SK-N-SH treated with all-trans-retinoic acid at 6 μM for 48 hours (cell line): ENCODE measurements at regions not wholly inside any gene's neighbourhood (a gene's known extent, or its start where the extent isn't known, plus 50 kb on each side); places are given as distances from the start of the nearest gene placed in this dataset.

Source experiments
- ATAC-seq: fragments of 200-7000 bp; cut with Tn5 transposase; 3 replicates; pipeline ENCODE4 v1.9.1; 2020; ENCODE audit warnings: mild to moderate bottlenecking, moderate library complexity
- ARNTL ChIP-seq: fragments of 450-650 bp; formaldehyde crosslinking; IDR thresholded peaks from 2 replicates; pipeline ENCODE4 v1.5.0; 2020; ENCODE audit warnings: low read depth, mild to moderate bottlenecking, moderate library complexity, borderline replicate concordance
- CREB5 ChIP-seq: fragments of 250-450 bp; sonication (Bioruptor Pico); IDR thresholded peaks from 2 replicates; pipeline ENCODE4 v1.5.1; 2020; ENCODE audit warnings: low read depth, mild to moderate bottlenecking, moderate library complexity
- CSRNP3 ChIP-seq: fragments of 250-450 bp; sonication (Bioruptor Pico); IDR thresholded peaks from 2 replicates; pipeline ENCODE4 v1.5.1; 2021; ENCODE audit warnings: mild to moderate bottlenecking, moderate library complexity
- ESRRG ChIP-seq: fragments of 250-450 bp; sonication (Bioruptor Pico); IDR thresholded peaks from 2 replicates; pipeline ENCODE4 v1.6.1; 2021; ENCODE audit warnings: mild to moderate bottlenecking
- OSR1 ChIP-seq: fragments of 250-450 bp; sonication (Bioruptor Pico); IDR thresholded peaks from 2 replicates; pipeline ENCODE4 v1.8.0; 2022; ENCODE audit warnings: moderate library complexity, mild to moderate bottlenecking, inconsistent platforms
- PATZ1 ChIP-seq: fragments of 250-450 bp; sonication (Bioruptor Pico); IDR thresholded peaks from 2 replicates; pipeline ENCODE4 v1.8.0; 2020; ENCODE audit warnings: mild to moderate bottlenecking, moderate library complexity, borderline replicate concordance
- PPARA ChIP-seq: fragments of 250-450 bp; sonication (Bioruptor Pico); IDR thresholded peaks from 2 replicates; pipeline ENCODE4 v1.5.0; 2020; ENCODE audit warnings: mild to moderate bottlenecking, borderline replicate concordance
- RARB ChIP-seq: fragments of 250-450 bp; sonication (Bioruptor Pico); IDR thresholded peaks from 2 replicates; pipeline ENCODE4 v1.8.0; 2021; ENCODE audit warnings: mild to moderate bottlenecking, moderate library complexity
- SNAI2 ChIP-seq: fragments of 250-450 bp; sonication (Bioruptor Pico); IDR thresholded peaks from 2 replicates; pipeline ENCODE4 v1.5.0; 2020; ENCODE audit warnings: mild to moderate bottlenecking, moderate library complexity
- TCF4 ChIP-seq: fragments of 250-450 bp; sonication (Bioruptor Pico); IDR thresholded peaks from 2 replicates; pipeline ENCODE4 v1.8.0; 2021; ENCODE audit warnings: mild to moderate bottlenecking, moderate library complexity, borderline replicate concordance
- ZFP3 ChIP-seq: fragments of 250-450 bp; sonication (Bioruptor Pico); IDR thresholded peaks from 2 replicates; pipeline ENCODE4 v1.5.0; 2020; ENCODE audit warnings: mild to moderate bottlenecking, moderate library complexity
- ZFP30 ChIP-seq: fragments of 450-650 bp; formaldehyde crosslinking; IDR thresholded peaks from 2 replicates; pipeline ENCODE4 v1.5.0; 2022; ENCODE audit warnings: mild to moderate bottlenecking, moderate library complexity
- ZNF565 ChIP-seq: fragments of 450-650 bp; formaldehyde crosslinking; conservative IDR thresholded peaks from 2 replicates; pipeline ENCODE4 v1.5.0; 2020; ENCODE audit warnings: low read depth, mild to moderate bottlenecking, moderate library complexity
- ZNF70 ChIP-seq: fragments of 450-650 bp; formaldehyde crosslinking; IDR thresholded peaks from 2 replicates; pipeline ENCODE4 v1.5.0; 2020; ENCODE audit warnings: mild to moderate bottlenecking, moderate library complexity
- TF ChIP-seq, protein P1 (sequence below): fragments of 250-450 bp; sonication (Bioruptor Pico); IDR thresholded peaks from 2 replicates; pipeline ENCODE4 v1.5.0; 2020; ENCODE audit warnings: mild to moderate bottlenecking, moderate library complexity
- TF ChIP-seq, protein P2 (sequence below): fragments of 250-450 bp; sonication (Bioruptor Pico); IDR thresholded peaks from 2 replicates; pipeline ENCODE4 v1.8.0; 2021; ENCODE audit warnings: low read depth, mild to moderate bottlenecking, moderate library complexity, borderline replicate concordance

- TF ChIP-seq CREB5 (CRISPR knock-in tag) (no peak), ZFP30 (CRISPR knock-in tag) (no peak), ZNF70 (CRISPR knock-in tag) (no peak), CSRNP3 (no peak), TCF4 (CRISPR knock-in tag) (no peak), ESRRG (CRISPR knock-in tag) (no peak), OSR1 (CRISPR knock-in tag) (no peak)
- TF ChIP-seq, protein P1, sequence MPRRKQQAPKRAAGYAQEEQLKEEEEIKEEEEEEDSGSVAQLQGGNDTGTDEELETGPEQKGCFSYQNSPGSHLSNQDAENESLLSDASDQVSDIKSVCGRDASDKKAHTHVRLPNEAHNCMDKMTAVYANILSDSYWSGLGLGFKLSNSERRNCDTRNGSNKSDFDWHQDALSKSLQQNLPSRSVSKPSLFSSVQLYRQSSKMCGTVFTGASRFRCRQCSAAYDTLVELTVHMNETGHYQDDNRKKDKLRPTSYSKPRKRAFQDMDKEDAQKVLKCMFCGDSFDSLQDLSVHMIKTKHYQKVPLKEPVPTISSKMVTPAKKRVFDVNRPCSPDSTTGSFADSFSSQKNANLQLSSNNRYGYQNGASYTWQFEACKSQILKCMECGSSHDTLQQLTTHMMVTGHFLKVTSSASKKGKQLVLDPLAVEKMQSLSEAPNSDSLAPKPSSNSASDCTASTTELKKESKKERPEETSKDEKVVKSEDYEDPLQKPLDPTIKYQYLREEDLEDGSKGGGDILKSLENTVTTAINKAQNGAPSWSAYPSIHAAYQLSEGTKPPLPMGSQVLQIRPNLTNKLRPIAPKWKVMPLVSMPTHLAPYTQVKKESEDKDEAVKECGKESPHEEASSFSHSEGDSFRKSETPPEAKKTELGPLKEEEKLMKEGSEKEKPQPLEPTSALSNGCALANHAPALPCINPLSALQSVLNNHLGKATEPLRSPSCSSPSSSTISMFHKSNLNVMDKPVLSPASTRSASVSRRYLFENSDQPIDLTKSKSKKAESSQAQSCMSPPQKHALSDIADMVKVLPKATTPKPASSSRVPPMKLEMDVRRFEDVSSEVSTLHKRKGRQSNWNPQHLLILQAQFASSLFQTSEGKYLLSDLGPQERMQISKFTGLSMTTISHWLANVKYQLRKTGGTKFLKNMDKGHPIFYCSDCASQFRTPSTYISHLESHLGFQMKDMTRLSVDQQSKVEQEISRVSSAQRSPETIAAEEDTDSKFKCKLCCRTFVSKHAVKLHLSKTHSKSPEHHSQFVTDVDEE, result no peak
- no peak for ATAC-seq
Observed at GRCh38 chr2:44850016-44850415, 91.5 kb upstream of the SIX3 start.

DNA sequence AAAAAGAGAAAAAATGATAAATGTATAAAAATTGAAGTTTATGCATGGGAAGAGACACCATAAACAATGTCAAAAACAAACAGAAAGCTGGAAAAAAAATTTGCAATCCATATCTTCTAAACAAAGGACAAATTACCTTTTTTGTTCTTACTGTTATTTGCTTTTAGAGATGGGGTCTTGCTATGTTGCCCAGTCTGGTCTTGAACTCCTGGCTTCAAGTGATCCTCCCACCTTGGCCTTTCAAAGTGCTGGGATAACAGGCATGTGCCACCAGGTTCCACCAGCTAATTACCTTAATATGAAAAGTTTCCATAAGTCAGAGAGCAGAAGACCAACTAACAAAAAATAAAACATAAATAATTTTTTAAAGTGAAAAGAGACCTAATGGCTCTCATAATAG lies 90.0 kb upstream of the SIX3 start:
- ATAC-seq, result no peak
- TF ChIP-seq SNAI2 (CRISPR knock-in tag) (no peak), ZFP3 (no peak), CSRNP3 (no peak), PPARA (CRISPR knock-in tag) (no peak), ZNF70 (CRISPR knock-in tag) (no peak), ARNTL (CRISPR knock-in tag) (no peak), ZNF565 (CRISPR knock-in tag) (no peak), RARB (CRISPR knock-in tag) (no peak), PATZ1 (CRISPR knock-in tag) (no peak), TCF4 (CRISPR knock-in tag) (no peak)
- TF ChIP-seq, protein P2, sequence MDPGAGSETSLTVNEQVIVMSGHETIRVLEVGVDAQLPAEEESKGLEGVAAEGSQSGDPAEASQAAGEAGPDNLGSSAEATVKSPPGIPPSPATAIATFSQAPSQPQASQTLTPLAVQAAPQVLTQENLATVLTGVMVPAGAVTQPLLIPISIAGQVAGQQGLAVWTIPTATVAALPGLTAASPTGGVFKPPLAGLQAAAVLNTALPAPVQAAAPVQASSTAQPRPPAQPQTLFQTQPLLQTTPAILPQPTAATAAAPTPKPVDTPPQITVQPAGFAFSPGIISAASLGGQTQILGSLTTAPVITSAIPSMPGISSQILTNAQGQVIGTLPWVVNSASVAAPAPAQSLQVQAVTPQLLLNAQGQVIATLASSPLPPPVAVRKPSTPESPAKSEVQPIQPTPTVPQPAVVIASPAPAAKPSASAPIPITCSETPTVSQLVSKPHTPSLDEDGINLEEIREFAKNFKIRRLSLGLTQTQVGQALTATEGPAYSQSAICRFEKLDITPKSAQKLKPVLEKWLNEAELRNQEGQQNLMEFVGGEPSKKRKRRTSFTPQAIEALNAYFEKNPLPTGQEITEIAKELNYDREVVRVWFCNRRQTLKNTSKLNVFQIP (CRISPR knock-in tag), result no peak
- TF ChIP-seq, protein P1, result no peak
